Glomerular visceral epithelial cell (primary cell): ENCODE measurements at regions not wholly inside any gene's neighbourhood (a gene's known extent, or its start where the extent isn't known, plus 50 kb on each side); places are given as distances from the start of the nearest gene placed in this dataset.

Experiments
- DNase-seq: peaks from one replicate; pipeline ENCODE4 v3.0.0-alpha.2; 2016; ENCODE audit errors: extremely low spot score

- no peak for DNase-seq
Measured at GRCh38 chr2:181380581-181380980, 76.6 kb upstream of the ITGA4 start.

DNA sequence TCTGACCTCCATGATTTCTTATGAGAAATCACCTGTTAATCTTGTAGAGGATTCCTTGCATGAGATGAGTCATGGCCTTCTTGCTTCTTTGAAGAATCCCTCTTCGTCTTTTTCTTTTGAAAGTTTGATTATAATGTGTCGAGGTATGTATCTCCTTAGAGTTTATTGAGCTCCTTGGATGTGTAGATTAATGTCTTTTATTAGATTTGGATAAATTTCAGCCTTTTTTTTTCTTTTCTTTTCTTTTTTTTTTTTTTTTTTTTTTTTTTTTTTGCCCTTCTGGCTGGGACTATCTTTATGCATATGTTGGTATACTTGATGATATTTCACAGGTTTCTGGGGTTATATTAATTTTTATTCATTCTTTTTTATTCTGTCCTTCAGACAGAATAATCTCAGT, 72.3 kb upstream of the ITGA4 start:
- DNase-seq = no peak

DNA sequence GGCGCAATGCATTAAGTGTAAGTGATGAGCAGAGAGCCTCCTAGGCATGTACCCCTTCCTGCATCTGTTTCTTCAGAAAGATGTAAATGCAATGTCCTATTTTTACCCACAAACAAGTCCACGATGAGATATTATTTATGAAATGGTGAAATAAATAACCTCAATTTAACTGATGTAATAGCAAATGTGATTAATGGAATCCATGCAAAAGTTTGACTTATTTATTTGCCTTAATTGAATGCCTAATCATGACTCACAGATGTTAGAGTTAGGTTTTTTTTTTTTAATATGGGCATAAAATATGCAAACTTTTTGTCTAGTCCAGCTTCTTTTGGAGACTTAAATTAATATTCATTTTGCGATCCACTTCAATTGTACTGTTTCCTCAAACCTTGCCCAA, 67.7 kb upstream of the ITGA4 start:
- no peak for DNase-seq

DNA sequence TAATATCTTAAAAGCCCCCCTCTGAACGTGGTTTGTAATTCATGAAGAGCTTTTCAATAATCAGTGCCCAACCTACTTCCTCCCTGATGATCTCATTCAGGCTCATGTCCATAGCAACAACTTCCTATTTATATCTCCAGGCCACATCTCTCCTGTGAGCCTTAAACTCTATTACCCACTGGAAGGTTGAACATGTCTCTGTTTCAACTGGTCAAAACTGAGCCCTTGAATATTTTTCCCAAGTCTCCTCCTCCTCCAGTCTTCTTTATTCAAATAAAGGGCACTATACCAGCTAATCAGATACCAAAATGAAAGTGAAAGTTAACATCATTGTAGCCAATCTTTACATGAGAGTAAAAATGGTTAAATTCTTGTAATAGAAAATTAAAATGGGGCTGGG, 63.7 kb upstream of the ITGA4 start:
- peak; percentile 69 for DNase-seq

GRCh38 chr2:181394741-181395437, 62.3 kb upstream of the ITGA4 start:
- no peak for DNase-seq

- no peak for DNase-seq
Measured at GRCh38 chr2:181395851-181396250, 61.3 kb upstream of the ITGA4 start.

- DNase-seq = no peak
Measured at GRCh38 chr2:181396256-181397123, 60.7 kb upstream of the ITGA4 start.

DNA sequence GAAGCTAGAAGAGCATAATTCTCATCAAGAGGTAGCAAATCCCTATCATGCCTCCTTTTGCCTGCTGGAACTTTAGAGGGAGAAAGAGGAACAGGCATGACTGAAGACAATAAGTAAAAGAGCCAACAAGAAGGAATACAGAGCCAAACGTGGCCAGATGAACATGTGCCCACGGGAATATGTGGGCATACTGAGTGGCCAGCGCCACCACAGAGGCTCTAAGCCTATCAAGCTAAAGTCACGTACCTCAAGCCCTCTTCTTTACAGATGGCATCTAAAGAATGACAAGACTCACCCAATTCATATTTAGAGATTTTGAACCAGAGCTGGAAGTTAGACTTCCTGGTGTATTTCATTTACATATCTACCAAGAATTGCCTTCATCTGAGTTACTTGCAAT, 59.9 kb upstream of the ITGA4 start:
- no peak for DNase-seq

DNA sequence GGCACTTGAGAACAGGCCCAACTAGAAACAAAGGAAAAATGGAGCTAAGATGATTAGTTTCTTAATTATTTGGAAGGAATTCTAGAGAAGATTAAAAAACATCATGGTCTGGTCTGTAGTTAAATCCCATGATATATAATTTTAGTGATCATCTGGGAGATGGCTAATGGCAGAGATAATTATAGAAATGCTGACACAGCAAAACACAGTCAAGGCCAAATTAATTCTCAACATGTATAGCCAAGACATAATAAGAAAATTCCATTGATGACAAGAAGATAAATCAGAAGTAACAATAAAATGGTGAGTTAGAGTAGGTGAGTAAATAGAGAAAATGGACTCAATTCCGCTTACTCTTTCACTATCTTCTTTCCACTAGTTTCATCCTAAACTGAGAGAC, 59.2 kb upstream of the ITGA4 start:
- DNase-seq = no peak

DNA sequence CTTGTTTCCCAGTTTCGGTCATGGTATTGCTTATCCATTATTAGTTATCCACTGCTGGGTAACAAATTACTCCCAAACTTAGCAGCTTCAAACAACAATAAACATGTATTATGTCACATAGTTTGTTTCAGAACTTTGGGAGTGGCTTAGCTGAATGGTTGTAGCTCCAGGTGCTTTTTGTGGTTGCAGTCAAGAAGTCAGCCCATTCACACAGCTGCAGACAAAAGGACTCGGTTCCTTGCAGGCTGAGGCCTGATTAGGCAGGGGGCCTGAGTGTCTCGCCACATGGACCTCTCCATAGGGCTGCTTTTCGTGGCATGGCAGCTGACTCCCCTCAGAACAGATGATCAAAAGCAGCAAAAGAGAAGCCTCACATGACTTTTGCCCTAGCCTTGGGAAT, 58.2 kb upstream of the ITGA4 start:
- no peak for DNase-seq

DNA sequence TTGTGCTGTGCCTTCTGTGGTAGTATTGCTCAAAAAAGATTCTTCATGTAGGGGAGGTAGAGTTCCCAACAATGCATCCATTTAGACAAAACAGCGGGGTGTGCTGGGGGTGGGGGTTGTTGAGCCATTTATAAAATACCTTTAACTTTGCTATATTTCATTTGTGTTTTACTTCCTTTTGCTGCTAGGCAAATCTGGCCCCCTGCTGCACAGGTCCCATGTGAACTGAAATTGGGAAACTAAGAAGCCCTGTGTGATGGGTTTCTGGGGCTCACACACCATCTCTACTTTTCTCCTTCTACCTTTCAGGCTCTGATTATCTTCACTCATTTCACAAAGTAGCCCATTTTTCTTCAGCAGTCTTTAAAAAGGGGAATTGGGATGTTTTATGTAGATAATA, 52.7 kb upstream of the ITGA4 start:
- no peak for DNase-seq

- no peak for DNase-seq
Measured at GRCh38 chr2:181407171-181407570, 50.0 kb upstream of the ITGA4 start.
